MCF 10A (cell line): ENCODE measurements at regions not wholly inside any gene's neighbourhood (a gene's known extent, or its start where the extent isn't known, plus 50 kb on each side); places are given as distances from the start of the nearest gene placed in this dataset.

Experiments used
- BruUV-seq: library from RNA; stranded (reverse); fragments of 400-500 nt; replicated peaks from 2 replicates; lab custom pipeline; 2021; lab: Mats Ljungman, UMichigan
- CTCF ChIA-PET: fragments of 300-600 bp; sonication (Branson Sonifier 250); formaldehyde crosslinking; extraction: SDS; loops from one replicate; lab custom pipeline; 2021; ENCODE audit warnings: antibody characterized with exemption, inconsistent platforms; lab: Yijun Ruan, JAX
- POLR2A ChIA-PET: fragments of 300-600, 350-650 bp; sonication (Branson Sonifier 250); formaldehyde crosslinking; extraction: SDS; loops from one replicate; lab custom pipeline; 2020; ENCODE audit warnings: antibody characterized with exemption, inconsistent platforms; lab: Yijun Ruan, JAX
- DNase-seq: peaks from one replicate; pipeline ENCODE4 v3.0.0-alpha.2; 2018; ENCODE audit not compliant: unreplicated experiment
- H3K27ac Mint-ChIP-seq: one replicate; pipeline ENCODE4 v1.8.0; 2022; ENCODE audit warnings: mild to moderate bottlenecking, low read depth, mixed read lengths; ENCODE audit not compliant: unreplicated experiment
- H3K27me3 Mint-ChIP-seq: one replicate; pipeline ENCODE4 v1.8.0; 2022; ENCODE audit warnings: mixed read lengths; ENCODE audit not compliant: insufficient read depth, unreplicated experiment
- H3K36me3 Mint-ChIP-seq: one replicate; pipeline ENCODE4 v1.8.0; 2022; ENCODE audit warnings: mild to moderate bottlenecking, moderate library complexity, mixed read lengths; ENCODE audit not compliant: insufficient read depth, unreplicated experiment
- H3K4me1 Mint-ChIP-seq: one replicate; pipeline ENCODE4 v1.8.0; 2022; ENCODE audit warnings: mixed read lengths; ENCODE audit not compliant: insufficient read depth, unreplicated experiment
- H3K4me3 Mint-ChIP-seq: one replicate; pipeline ENCODE4 v1.8.0; 2022; ENCODE audit warnings: mild to moderate bottlenecking, moderate library complexity, mixed read lengths; ENCODE audit not compliant: unreplicated experiment
- H3K9me3 Mint-ChIP-seq: one replicate; pipeline ENCODE4 v1.8.0; 2022; ENCODE audit warnings: mixed read lengths; ENCODE audit not compliant: unreplicated experiment
- intact Hi-C: fragments of 100-400 bp; cut with micrococcal nuclease; formaldehyde crosslinking; loops from 2 replicates; pipeline ENCODE4 v1.14.1; 2022
- TF ChIP-seq, protein P1 (sequence below): fragments of 200-600 bp; IDR thresholded peaks from one replicate; pipeline ENCODE4 v1.8.0; 2022; ENCODE audit warnings: antibody characterized with exemption, mild to moderate bottlenecking; ENCODE audit not compliant: unreplicated experiment

DNA sequence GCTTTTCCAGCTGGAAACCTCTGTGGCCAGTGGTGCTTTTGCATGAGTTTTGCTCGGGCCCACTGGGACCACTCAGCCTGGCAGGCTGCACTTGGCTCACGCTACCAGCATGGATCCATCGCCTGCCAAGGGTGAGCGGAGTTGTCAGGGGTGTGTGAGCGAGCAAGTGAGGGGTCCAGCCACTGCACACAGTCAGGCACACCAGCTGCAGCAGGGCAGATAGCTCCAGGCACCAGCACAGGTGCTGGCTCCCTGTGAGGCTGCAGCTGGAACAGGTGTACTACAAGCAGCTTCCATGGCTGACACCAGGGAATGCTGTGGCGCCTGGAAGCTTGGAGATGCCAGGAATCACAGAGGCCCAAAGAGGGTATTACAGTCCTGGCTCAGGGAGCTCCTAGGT lies 391.2 kb upstream of the SGCD start:
- no peaks in the 10 kb centered on the region for H3K9me3 Mint-ChIP-seq

DNA sequence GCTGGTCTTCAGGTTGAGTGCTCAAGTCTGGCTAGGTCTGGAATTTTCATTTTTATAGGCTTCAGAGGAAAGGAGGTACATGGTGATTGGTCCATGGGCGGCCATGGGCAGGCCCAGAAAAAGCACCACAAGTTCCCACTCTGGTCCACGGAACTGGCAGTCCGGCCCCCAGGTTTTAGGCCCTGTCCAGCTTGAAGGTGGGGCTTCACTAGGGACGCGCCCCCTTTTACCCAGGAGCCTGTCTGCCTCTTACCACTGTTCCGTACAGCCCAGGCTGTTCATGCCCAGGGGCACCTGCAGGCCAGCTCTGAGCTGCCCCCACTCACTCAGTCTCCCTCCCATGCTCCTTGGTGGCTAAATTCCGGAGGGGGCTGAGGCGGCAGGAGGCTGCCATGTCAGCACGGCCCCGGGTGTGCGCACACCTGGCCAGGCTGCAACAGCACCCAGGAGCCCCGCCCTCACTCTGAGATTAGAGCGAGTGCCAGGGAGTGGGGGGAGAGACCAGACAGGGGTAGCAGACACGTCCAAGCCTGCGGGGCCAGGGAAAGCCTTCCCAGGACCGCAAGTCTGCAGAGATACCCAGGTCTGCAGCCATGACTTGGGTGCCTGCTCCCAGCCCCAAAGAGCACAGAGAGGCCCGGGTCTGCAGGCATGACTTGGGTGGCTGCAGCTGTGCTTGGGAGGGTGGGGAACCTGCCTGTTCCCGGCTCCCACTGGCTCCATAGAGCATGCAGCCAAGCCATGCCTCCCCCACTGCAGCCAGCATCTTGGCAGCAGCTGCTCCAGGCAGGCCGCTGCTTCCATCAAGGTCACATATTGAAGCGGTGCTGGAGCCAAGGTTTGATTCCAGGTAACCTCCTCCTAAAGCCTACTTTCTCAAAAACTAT lies 390.2 kb upstream of the SGCD start:
- TF ChIP-seq, protein P1, sequence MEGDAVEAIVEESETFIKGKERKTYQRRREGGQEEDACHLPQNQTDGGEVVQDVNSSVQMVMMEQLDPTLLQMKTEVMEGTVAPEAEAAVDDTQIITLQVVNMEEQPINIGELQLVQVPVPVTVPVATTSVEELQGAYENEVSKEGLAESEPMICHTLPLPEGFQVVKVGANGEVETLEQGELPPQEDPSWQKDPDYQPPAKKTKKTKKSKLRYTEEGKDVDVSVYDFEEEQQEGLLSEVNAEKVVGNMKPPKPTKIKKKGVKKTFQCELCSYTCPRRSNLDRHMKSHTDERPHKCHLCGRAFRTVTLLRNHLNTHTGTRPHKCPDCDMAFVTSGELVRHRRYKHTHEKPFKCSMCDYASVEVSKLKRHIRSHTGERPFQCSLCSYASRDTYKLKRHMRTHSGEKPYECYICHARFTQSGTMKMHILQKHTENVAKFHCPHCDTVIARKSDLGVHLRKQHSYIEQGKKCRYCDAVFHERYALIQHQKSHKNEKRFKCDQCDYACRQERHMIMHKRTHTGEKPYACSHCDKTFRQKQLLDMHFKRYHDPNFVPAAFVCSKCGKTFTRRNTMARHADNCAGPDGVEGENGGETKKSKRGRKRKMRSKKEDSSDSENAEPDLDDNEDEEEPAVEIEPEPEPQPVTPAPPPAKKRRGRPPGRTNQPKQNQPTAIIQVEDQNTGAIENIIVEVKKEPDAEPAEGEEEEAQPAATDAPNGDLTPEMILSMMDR = no peak
- POLR2A ChIA-PET = interaction anchor here (0.6 to 0.7 kb wide), 3 partner anchors 27 to 1094 kb away, joined by 3 read pairs; no protein-coding TSS in a partner anchor
- H3K27ac Mint-ChIP-seq = no peak overlapping the region
- no peak for DNase-seq
- no peaks in the 10 kb centered on the region for H3K9me3 Mint-ChIP-seq
- H3K4me3 Mint-ChIP-seq = no peak overlapping the region
- H3K4me1 Mint-ChIP-seq = no peaks in the 10 kb centered on the region
- no TSS peak for BruUV-seq
- H3K36me3 Mint-ChIP-seq = no peaks in the 10 kb centered on the region
- intact Hi-C loops = no loop called here
- CTCF ChIA-PET = interaction anchor here (0.6 to 1.8 kb wide), 5 partner anchors 8 to 965 kb away, joined by 3 to 7 read pairs (median 3); no protein-coding TSS in a partner anchor
- H3K27me3 Mint-ChIP-seq = no peaks in the 10 kb centered on the region

More for the DNA sequence above, 391.2 kb upstream of the SGCD start:
- H3K27me3 Mint-ChIP-seq = no peaks in the 10 kb centered on the region
- ChIA-PET POLR2A (interaction anchor here (0.6 kb wide), 1 partner anchor 25 kb away, joined by 3 read pairs; no protein-coding TSS in a partner anchor), CTCF (interaction anchor here (0.8 to 5.6 kb wide), 6 partner anchors 7 to 1381 kb away, joined by 3 to 32 read pairs (median 3); no protein-coding TSS in a partner anchor)
- no peak overlapping the region for H3K27ac Mint-ChIP-seq
- H3K36me3 Mint-ChIP-seq = no peaks in the 10 kb centered on the region
- no peak for DNase-seq
- intact Hi-C loops = no loop called here
- no peak overlapping the region for H3K4me3 Mint-ChIP-seq
- TF ChIP-seq, protein P1 = no peak
- no TSS peak for BruUV-seq
- H3K4me1 Mint-ChIP-seq = no peaks in the 10 kb centered on the region

DNA sequence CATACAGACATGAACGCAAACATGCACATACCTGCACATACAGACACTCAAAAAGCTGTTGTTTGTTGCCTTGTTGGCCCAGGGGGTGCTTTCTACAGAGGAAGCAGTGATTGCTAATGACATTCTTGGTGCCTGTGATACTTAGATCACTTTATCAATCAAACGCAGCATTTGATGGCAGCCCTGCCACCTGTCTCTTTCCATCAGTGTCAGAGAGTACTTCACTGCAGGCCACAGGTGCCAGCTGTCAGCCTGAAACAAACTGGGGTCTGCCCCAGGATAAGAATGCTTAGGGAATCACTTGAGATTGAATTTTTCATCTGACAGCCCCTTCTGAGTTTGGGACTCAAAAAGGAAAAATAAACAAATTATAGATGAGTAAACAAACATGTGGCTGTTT lies 388.9 kb upstream of the SGCD start:
- H3K27me3 Mint-ChIP-seq = no peaks in the 10 kb centered on the region
- no peak for DNase-seq
- H3K36me3 Mint-ChIP-seq = no peaks in the 10 kb centered on the region
- H3K4me1 Mint-ChIP-seq = peaks cover 10% of the 10 kb centered on the region
- no peaks in the 10 kb centered on the region for H3K9me3 Mint-ChIP-seq
- H3K4me3 Mint-ChIP-seq = no peak overlapping the region
- intact Hi-C loops = no loop called here
- ChIA-PET POLR2A (no interaction called here), CTCF (interaction anchor here (0.5 to 1.0 kb wide), 3 partner anchors 9 to 1973 kb away, joined by 3 to 4 read pairs (median 3); no protein-coding TSS in a partner anchor)
- no TSS peak for BruUV-seq
- no peak overlapping the region for H3K27ac Mint-ChIP-seq
- TF ChIP-seq, protein P1 = no peak

DNA sequence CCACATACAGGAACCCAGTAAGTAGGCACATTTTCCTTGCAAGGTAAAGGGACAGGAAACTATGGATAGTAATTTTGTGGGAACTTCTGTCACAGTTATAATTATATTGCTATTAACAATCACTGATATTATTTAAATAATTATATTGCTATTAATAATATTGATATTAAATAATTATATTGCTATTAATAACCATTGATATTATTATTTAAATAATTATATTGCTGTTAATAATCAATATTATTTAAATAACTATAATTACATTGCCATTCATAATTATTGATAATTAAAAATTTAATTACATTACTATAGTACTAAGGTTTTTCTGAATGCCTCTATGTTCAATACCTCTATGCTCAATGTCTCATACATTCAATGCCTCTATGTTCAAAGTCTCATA lies 385.6 kb upstream of the SGCD start:
- ChIA-PET POLR2A (no interaction called here), CTCF (interaction anchor here (0.7 to 1.0 kb wide), 2 partner anchors 17 to 879 kb away, joined by 3 read pairs; no protein-coding TSS in a partner anchor)
- Mint-ChIP-seq H3K9me3 (no peaks in the 10 kb centered on the region), H3K27me3 (peaks cover 16% of the 10 kb centered on the region), H3K4me1 (peaks cover 10% of the 10 kb centered on the region), H3K36me3 (no peaks in the 10 kb centered on the region), H3K4me3 (no peak overlapping the region), H3K27ac (no peak overlapping the region)
- DNase-seq = no peak
- BruUV-seq = no TSS peak
- TF ChIP-seq, protein P1 = no peak
- intact Hi-C loops = loop anchor here (10.0 kb wide), 4 partner anchors 453 to 993 kb away; no protein-coding TSS in a partner anchor
